ENCODE measurements at regions not wholly inside any gene's neighbourhood (a gene's known extent, or its start where the extent isn't known, plus 50 kb on each side); places are given as distances from the start of the nearest gene placed in this dataset.

DNA sequence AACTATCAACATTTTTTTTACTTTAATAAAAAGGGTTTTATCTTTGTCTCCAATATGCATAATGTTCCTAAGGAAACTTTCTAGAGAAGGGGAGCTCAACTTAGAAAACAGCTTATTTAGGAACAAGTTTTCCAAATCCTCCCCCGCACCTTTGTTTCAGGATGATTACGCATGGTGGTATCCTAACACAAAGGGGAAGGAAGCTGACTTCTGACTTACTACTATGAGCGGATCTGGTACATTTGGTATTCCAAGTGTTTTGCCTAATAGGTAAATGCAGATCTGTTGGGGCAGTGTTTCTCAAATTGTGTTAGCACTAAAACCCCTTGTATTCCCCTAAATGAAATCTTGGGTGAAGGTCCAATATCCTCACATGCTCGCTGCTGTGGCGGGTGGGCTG is 229.3 kb upstream of the KLF14 start:
- no peak overlapping the region for H3K27ac ChIP-seq (ENCODE audit: control insufficient read depth, insufficient read depth, low read length)
- H3K9ac ChIP-seq (ENCODE audit: control insufficient read depth, extremely low read depth, insufficient read depth, low read length): no peak overlapping the region
- dilution Hi-C loops (cut with MboI; ENCODE audit: extremely low pct_ligation_motif_present, low sequenced_read_pairs): no loop called here
- H2AFZ ChIP-seq (ENCODE audit: control insufficient read depth, low read length): no peak overlapping the region
- TF ChIP-seq, protein P1, sequence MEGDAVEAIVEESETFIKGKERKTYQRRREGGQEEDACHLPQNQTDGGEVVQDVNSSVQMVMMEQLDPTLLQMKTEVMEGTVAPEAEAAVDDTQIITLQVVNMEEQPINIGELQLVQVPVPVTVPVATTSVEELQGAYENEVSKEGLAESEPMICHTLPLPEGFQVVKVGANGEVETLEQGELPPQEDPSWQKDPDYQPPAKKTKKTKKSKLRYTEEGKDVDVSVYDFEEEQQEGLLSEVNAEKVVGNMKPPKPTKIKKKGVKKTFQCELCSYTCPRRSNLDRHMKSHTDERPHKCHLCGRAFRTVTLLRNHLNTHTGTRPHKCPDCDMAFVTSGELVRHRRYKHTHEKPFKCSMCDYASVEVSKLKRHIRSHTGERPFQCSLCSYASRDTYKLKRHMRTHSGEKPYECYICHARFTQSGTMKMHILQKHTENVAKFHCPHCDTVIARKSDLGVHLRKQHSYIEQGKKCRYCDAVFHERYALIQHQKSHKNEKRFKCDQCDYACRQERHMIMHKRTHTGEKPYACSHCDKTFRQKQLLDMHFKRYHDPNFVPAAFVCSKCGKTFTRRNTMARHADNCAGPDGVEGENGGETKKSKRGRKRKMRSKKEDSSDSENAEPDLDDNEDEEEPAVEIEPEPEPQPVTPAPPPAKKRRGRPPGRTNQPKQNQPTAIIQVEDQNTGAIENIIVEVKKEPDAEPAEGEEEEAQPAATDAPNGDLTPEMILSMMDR (optimal IDR thresholded peaks at IDR 0.05 in 1 of 3, IDR thresholded peaks at IDR 0.05 in 1 of 3, conservative IDR thresholded peaks at IDR 0.05 in 1 of 3; ENCODE audit: extremely low read depth in 1 of 3, insufficient read depth in 2 of 3, low read length in 3 of 3): no peak
- TF ChIP-seq EZH2 (IDR thresholded peaks at IDR 0.05; ENCODE audit: low read length): no peak
- no peaks in the 10 kb centered on the region for H3K9me1 ChIP-seq (ENCODE audit: control insufficient read depth, extremely low read depth, insufficient read depth, low read length)
- H3K4me3 ChIP-seq (ENCODE audit: control insufficient read depth in 2 of 3, extremely low read depth in 1 of 3, insufficient read depth in 2 of 3, low read depth in 1 of 3, low read length in 3 of 3): no peak overlapping the region
- no peaks in the 10 kb centered on the region for H4K20me1 ChIP-seq (ENCODE audit: control insufficient read depth, extremely low read depth, insufficient read depth, low read length)
- DNase-seq (ENCODE audit: low read depth, low spot score): no peak
- H3K79me2 ChIP-seq (ENCODE audit: control insufficient read depth, insufficient read depth, low read length): peaks cover 17% of the 10 kb centered on the region
- H3K36me3 ChIP-seq (ENCODE audit: control insufficient read depth in 2 of 2, extremely low read depth in 1 of 2, insufficient read depth in 2 of 2, low read length in 2 of 2): no peaks in the 10 kb centered on the region
- no peak overlapping the region for H3K4me2 ChIP-seq (ENCODE audit: control insufficient read depth, extremely low read depth, insufficient read depth, low read depth, low read length)
- FAIRE-seq: no peak
- H3K27me3 ChIP-seq (ENCODE audit: control insufficient read depth, extremely low read depth, insufficient read depth, low read length): no peaks in the 10 kb centered on the region
- no peaks in the 10 kb centered on the region for H3K9me3 ChIP-seq (ENCODE audit: control insufficient read depth, low read depth, low read length)
- H3K4me1 ChIP-seq (ENCODE audit: control insufficient read depth, extremely low read depth, insufficient read depth, low read length): peaks cover 31% of the 10 kb centered on the region

DNA sequence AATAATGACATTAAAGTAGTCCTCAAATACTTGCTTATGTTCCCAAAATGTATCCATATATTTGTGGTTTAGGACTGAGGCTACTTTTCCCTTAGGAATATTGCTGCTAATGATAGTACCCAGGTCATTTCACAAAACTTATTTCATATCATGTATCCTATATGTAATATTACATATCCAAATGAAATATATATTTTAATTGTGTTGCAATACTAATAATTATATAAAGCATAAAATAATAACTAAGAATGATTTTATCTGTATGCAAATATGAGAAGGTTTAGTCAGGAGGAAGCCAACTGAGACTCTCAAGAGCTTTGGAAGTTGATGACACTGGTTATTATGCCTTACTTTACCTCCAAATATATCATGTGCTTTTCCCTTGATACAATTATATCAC is 231.5 kb upstream of the KLF14 start:
- dilution Hi-C loops (cut with MboI; ENCODE audit: extremely low pct_ligation_motif_present, low sequenced_read_pairs): no loop called here
- TF ChIP-seq, protein P1 (optimal IDR thresholded peaks at IDR 0.05 in 1 of 3, IDR thresholded peaks at IDR 0.05 in 1 of 3, conservative IDR thresholded peaks at IDR 0.05 in 1 of 3; ENCODE audit: extremely low read depth in 1 of 3, insufficient read depth in 2 of 3, low read length in 3 of 3): no peak
- TF ChIP-seq EZH2 (IDR thresholded peaks at IDR 0.05; ENCODE audit: low read length): no peak
- Histone ChIP-seq H2AFZ (ENCODE audit: control insufficient read depth, low read length) (no peak overlapping the region), H3K4me1 (ENCODE audit: control insufficient read depth, extremely low read depth, insufficient read depth, low read length) (peaks cover 22% of the 10 kb centered on the region), H3K9ac (ENCODE audit: control insufficient read depth, extremely low read depth, insufficient read depth, low read length) (no peak overlapping the region), H3K4me2 (ENCODE audit: control insufficient read depth, extremely low read depth, insufficient read depth, low read depth, low read length) (no peak overlapping the region), H3K9me3 (ENCODE audit: control insufficient read depth, low read depth, low read length) (no peaks in the 10 kb centered on the region), H4K20me1 (ENCODE audit: control insufficient read depth, extremely low read depth, insufficient read depth, low read length) (no peaks in the 10 kb centered on the region), H3K9me1 (ENCODE audit: control insufficient read depth, extremely low read depth, insufficient read depth, low read length) (no peaks in the 10 kb centered on the region), H3K4me3 (ENCODE audit: control insufficient read depth in 2 of 3, extremely low read depth in 1 of 3, insufficient read depth in 2 of 3, low read depth in 1 of 3, low read length in 3 of 3) (no peak overlapping the region), H3K79me2 (ENCODE audit: control insufficient read depth, insufficient read depth, low read length) (peaks cover 2% of the 10 kb centered on the region), H3K36me3 (ENCODE audit: control insufficient read depth in 2 of 2, extremely low read depth in 1 of 2, insufficient read depth in 2 of 2, low read length in 2 of 2) (no peaks in the 10 kb centered on the region), H3K27ac (ENCODE audit: control insufficient read depth, insufficient read depth, low read length) (no peak overlapping the region), H3K27me3 (ENCODE audit: control insufficient read depth, extremely low read depth, insufficient read depth, low read length) (no peaks in the 10 kb centered on the region)
- FAIRE-seq (no peak), DNase-seq (ENCODE audit: low read depth, low spot score) (no peak)

Measured in keratinocyte (primary cell).